ENCODE measurements at regions not wholly inside any gene's neighbourhood (a gene's known extent, or its start where the extent isn't known, plus 50 kb on each side); places are given as distances from the start of the nearest gene placed in this dataset.

GRCh38 chr7:15011289-15011688 lies 108.7 kb upstream of the DGKB start:
- TF ChIP-seq CTCF (conservative IDR thresholded peaks at IDR 0.05; ENCODE audit: low read length) (no peak), EZH2phosphoT487 (IDR thresholded peaks at IDR 0.05; ENCODE audit: borderline replicate concordance, low read depth, low read length) (no peak)

All from OCI-LY7 (cell line).